ENCODE measurements at regions not wholly inside any gene's neighbourhood (a gene's known extent, or its start where the extent isn't known, plus 50 kb on each side); places are given as distances from the start of the nearest gene placed in this dataset.

DNA sequence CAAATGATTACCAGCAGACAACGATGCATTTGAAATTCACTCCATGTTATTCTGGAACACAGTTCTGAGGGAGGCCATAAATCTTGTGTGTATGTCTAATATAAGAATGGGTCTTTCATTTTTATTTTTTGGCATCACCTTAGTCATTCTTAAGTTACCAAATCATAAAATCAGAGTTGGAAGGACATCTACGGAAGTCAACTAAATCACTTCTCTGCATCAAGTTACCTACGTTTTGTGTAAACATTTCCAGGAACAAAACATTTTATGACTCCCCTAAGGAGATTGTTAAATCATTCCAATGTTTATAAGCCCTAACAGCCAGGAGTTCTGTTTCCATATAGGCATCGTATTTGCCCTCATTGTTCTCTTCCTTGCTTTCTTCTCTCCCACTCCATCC is 378.2 kb downstream of the FAM170A start:
- no peak for DNase-seq (ENCODE audit: low spot score)

DNA sequence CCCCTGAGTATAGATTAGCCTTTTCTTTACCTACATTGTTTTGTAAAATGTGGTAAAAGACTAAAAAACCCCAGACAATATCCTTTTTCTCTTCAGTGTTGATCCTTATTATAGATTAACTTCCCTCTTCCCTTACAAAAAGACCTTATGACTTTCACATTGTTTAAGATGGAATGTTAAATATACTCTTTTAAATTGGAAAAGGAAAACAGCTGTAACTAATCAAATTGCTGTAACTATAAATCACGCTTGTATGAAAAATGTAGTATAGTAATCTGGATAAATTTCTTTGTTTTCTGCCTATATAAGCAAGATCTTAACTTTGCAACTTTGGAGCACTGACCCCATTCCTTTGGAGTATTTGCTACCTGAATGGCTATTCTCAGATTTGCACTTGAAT is 383.1 kb downstream of the FAM170A start:
- DNase-seq (ENCODE audit: low spot score), result no peak

DNA sequence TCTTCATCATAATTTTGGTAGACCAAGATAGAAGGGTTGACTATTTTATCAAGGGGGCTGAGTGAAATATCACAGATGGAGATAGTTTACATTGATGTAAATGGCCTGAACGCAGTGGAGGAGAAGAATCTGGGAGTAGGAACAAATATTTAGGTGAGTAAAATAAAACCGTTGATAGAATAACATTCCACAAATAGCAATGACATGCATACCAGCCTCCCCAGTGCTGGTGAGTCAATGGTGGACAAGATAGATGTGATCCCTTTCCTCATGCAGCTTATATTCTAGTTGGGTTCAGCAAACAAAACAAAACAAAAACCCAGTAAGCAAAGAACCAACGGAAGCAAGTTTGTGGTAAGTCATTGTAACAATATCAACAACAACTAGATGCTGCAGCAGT is 385.2 kb downstream of the FAM170A start:
- no peak for DNase-seq (ENCODE audit: low spot score)

DNA sequence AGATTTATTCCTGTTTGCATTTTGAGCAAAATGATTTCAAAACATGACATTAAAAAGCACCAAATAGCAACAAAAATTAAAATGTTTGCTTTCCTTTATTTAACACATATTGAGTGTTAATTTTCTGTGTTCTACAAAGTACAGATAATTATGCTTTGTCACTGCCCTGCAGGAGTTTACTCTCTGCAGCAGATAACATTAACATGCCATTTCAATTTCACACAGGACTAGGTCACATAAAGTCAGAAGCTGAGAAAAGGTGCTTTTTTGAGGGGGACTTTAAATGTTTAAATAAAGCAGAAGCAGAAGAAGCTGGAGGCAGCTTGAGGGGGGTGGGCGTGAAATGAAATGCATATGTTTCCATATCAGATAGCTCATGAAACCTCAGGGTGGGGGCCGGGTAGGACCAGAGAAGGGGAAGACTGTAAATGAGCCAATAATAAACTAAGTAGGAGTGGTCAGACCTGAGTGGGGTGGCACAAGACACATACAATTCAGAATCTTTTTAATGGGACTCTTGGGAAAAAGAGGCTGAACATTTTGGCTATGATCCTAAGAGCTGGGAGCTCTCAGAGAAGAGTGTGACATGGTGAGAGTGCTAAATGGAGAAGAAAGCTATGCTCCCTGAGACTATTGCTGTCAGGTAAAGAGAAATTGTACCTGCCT is 387.5 kb downstream of the FAM170A start:
- DNase-seq (ENCODE audit: low spot score), result no peak

DNA sequence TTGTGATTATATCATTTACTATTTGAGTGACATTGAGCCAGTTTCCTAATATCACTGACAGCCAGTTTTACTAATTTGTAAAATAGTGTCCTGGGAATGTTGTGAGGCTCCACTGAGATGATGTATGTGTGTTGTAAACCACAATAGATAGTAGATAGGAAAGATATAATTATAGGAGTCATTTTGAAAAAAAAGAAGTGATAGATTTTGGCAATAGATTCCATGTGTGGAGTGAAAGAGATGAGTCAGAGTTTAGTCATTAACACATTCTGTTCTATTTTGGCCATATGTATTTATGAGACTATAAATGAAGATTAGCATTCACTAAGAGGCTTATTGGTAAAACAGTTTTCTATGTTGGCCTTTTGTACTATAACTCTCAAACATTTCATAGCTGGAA is 388.2 kb downstream of the FAM170A start:
- no peak for DNase-seq (ENCODE audit: low spot score)

DNA sequence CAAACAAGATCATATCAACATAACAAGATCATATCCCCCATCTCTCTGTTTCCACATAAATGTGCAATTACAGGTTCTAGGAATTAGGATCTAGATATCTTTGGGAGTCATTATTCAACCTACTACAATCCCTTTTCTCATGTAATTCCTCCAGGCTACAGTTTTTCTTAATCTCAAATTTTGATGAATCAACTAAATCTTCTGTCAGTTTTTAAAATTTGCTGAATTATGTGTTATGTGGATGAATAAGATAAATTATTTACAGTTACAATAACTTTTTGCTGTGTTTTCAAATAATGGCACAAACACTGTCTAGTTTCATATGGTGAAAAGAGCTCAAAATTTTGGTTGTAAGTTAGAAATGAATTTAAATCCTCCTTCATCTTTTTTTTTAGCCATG is 405.8 kb downstream of the FAM170A start:
- DNase-seq (ENCODE audit: low spot score), result no peak

DNA sequence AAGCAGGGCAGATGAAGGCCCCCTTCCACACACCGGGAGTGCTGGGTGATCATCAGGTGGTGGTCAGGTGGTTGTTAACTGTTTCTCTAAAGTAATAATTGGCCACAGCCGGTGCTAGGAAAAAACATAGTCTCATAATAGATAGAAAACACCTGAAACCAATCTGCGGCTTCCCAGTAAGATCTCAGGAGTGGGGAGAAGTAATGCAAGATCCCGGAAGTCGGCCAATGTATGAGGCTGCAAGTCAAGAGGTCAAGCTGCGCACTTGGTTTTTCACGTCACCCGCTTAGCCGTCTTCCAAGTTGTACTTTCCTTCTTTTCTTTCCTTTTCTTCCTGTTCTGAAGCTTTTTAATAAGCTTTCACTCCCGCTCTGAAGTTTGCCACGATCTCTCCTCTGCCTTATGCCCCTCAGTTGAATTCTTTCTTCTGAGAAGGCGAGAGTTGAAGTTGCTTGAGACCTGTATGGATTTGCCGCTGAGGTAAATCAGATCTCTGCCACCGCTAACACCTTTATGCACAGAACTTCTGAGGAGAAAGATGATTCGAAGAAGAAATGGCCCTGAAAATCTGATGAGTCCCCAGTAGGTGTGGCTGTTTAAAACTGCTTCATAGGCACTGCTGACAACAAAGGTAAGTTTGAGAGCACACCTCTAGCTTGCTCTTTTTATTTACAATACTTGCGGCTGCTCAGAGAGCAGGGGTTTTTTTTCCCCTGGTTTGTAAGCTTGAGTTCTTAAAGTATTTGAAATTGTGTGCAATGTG is 406.6 kb downstream of the FAM170A start:
- no peak for DNase-seq (ENCODE audit: low spot score)

DNA sequence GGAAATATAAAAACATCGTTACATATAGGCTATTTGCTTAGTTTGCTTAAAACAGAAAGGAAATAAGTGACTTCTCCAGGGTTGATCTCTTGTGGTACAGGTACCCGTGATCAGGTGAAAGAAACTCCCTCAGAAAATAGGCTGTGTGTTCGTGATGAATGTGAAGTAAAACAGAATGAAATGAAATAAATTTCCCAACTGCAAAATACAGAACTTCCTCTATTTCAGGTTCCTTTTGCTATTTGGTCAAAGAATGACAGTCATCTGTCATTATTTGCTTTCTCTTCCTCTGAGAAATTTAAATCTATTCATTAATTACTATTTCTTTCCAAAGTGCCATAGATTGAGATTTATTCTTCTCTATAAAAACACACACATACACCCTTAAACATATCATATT is 408.1 kb downstream of the FAM170A start:
- no peak for DNase-seq (ENCODE audit: low spot score)

DNA sequence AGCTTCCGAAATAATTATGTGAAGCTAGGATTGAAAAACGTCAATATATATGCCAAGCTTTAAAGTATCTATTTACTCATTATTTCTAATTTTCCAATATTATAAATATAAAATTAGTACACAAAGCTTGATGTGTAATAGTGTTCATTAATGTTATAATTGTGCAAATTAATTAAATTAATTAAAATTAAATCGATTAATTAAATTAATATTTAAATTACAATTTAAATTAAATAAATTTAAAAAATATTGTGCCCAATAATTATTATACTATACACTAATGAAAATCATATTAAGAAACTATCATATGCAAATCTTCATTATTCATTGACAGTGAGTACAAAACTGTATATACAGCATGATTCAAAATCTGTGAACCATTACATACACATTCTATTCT is 409.8 kb downstream of the FAM170A start:
- no peak for DNase-seq (ENCODE audit: low spot score)

DNA sequence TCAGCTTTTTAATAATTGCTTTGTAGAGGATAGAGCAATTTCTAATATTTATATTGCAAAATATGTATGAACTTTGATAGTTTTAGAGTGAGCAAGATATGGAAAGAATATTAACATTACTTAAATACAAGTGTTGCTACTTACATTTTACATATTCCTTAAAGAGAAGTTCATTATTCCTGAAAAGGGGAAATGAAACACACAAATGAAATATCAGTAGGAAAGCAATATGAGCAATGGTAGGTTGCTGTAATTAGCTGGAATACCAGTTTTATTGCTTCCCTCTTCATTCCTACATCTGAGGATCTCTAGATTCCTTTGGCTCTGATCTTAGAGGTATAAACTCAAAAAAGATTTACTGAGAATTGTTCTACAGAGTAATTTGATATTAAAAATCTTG is 414.1 kb downstream of the FAM170A start:
- DNase-seq (ENCODE audit: low spot score), result no peak

DNA sequence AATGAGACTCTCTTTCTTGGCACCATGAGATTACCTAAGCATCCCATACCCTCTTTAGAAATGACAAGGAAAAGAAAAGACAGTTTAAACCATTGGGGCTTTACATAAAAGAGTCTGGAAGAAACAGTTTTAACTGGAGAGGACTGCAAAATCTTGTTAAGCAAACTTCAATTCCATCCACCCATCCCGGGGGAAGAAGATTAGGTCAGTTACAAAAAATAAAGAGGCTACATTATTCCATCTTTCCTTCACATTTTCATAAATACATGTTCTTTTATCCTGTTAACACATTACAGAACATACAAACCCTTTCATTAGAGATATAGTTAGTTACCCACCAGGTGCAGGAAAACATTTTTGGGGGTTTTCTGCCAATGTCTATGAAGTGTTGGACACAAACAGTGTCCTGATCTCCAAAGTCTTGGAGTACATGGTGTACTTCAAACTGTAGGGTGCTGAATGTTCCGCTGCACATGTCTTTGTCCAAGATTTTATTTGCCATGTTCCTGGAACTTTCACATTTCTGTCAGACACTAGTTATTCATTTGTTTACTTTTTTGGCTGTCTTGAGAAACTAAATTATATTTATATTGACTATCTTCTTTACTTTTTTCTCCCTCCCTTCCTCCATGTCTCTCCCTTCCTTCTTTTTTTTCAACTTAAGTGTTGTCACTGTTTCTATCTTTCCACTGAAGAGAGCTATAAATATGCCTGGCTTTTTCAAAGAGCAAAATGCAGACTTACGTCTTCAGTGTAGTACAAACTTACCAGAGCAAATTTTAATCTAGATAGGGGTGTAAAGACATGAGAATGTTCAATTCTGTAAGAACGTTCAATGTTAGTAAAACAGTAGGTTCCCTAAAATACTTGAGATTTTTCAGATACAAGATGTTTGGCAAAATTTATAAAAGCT is 410.9 kb upstream of the PRR16 start:
- DNase-seq (ENCODE audit: low spot score), result no peak

DNA sequence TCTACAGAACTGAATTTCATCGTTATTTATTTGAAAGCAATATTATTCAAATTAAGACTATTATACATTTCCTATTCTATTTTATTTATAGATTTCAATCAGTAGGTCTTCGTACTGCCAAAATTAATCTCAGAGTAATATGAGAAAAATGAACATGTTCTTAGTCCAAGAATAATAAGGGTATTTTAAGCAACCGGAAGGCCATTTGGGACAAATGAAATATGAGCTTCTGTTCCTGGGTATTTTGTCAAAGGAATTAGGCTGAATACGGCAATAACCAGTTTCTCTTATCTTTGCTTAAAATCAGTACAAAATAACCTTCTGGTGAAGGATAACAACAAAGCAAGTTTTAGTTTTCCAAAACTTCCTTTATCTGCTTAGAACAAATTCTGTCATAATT is 410.3 kb upstream of the PRR16 start:
- DNase-seq (ENCODE audit: low spot score), result no peak

DNA sequence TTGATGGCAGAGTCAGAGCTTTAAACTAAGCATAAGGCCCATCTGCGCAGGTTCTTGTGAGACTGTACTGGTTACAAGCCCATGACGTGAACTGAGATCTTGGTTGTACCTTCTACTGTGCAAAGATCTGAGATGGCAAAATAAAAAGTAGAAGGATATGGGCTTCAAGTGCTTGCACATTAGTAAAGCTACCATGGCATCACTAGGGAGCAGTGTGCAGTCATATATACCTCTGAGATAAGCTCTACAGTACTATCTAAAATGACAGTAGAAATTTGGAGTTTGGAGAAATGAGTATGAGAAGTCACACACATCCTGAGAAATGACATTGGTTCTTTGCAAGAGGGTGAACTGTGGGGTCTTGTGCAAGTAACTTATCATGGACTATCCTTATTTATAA is 408.2 kb upstream of the PRR16 start:
- DNase-seq (ENCODE audit: low spot score), result no peak

DNA sequence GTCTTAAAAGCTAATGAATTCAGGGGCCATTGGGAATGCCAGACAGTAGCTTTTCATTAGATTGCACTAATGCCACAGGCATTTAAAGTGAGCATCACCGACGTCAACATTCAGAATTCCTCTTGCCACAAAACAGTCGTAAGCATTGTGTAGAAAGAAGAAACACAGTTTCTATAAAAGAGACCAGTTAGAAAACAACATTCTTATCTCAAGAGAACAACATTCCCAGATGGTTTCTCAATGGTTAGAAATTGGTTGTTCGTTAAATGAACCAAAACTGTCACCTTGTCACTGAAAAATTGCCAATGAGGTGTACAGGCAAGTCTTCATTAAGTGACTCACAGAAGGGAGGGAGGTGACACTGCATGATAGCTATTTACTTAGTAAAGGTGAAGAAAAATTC is 401.6 kb upstream of the PRR16 start:
- no peak for DNase-seq (ENCODE audit: low spot score)

DNA sequence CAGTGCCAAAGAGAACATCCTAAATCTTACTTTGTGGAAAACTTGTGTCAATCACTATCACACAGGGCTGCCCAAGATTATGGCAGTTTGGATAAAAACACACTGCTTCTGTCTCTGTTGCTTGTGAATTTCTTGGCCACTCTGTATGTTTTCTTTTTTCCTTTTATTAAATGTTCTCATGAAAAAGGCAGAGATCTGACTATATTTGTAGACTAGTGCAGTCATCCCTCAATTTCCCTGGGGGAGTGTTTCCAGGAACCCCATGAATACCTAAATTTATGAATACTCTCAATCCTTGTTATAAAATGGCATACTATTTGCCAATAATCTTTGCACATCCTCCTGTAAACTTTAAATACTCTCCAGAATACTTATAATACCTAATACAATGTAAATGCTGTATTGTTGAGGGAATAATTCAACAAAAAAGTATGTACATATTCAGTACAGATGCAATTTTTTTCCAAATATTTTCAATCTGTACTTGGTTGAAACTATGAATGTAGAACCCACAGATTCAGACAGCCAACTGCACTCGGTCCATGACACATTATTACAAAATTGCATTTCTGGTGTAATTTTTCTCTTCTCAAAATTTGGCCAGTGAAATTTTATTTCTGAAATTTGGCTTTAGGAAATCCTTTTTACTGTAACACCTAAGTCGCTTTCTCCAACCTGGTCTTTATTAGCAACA is 391.9 kb upstream of the PRR16 start:
- no peak for DNase-seq (ENCODE audit: low spot score)

DNA sequence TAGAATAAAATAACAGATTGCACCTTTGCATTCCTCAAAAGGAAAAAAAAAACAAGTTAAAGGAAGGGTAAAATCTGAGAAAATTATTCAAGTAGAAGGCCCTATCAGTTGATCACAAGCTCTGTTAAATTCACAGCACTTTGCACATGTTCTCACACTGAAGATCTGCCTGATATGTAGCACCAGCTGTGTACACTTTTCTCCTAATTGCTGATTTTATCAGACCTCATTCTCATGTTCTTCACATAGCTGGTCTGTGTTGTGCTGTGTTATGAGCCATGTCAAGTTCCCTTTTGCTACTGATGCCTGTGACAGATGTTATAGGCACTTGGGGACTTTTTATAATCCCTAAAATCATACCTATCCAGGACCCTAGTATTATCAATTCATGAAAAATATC is 390.4 kb upstream of the PRR16 start:
- no peak for DNase-seq (ENCODE audit: low spot score)

DNA sequence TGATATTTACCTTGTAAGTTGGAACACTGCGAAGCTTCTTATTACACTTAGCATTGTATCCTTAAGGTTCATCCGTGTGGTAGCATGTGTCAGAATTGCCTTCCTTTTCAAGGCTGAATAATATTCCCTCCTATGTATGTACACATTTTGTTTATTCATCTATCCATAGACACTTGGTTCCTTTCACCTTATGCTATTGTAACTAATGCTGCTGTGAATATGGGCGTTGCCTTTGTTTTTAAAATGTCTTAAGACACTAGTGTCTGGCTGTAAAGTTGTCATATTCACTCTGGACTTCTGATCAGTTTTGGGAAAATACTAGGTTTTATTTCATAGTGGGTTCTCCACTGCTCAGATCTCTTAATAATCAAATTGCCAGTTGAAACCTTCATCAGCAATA is 383.3 kb upstream of the PRR16 start:
- no peak for DNase-seq (ENCODE audit: low spot score)

DNA sequence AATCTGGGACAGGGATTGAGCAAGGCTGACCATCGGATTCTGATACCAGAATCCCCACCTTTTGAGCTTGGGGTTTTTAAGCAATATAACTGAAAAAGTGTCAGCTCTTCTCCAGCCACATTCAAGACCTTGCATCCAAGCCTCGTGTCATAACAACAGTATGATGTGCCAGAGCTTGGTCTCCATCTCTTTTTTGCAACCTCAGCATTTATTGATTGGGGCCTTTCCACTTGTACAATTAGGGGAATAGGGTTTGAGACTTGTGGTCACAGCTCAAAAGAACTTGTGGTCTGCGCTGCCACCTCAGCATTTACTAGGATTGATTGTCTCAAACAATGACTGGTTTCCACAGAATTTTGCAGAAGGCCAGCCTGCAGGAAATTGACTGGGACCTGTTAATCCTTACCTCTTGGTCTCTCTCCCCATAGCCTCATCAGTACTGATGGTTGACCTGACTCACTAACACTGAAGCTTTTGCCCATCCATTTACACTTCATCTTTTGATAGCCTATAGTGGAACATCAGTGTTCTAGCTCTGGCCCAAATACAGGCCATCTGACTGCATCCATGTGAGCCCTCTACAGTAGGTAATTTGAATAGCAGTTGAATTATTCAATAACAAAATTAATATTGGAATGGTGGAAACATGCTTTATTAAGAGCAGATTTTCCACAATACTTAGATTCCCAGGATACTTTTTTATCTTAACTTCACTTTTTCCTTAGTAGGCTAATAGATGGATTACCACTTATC is 381.6 kb upstream of the PRR16 start:
- no peak for DNase-seq (ENCODE audit: low spot score)

DNA sequence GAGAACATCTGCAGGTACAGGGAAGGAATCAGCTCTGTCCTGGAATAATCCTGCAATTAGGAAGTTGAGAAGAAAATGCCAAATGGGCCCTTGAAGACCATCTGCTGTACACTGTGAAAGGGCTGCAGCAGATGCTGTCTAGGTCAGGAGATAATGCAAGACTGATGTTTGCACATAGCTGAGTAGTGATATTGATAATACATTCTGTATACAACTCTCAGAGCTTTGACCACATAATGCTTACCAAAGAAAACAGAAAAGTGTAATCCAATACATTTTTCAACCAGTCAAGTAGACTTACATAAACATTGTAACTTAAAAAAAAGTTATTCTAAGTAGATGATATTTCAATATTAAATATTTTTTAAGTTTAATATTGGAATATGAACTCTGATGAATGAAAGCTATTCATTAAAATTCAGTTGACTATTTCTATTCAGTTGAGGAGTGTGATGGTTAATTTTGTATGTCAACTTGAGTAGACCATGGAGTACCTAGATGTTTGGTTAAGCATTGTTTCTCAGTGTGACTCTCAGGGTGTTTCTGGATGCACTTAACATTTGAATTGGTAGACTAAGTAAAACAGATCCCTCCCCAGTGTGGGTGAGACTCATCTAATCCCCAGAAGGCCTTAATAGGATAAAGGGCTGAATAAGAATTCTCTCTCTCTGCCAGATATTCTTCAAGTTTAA is 380.1 kb upstream of the PRR16 start:
- no peak for DNase-seq (ENCODE audit: low spot score)

DNA sequence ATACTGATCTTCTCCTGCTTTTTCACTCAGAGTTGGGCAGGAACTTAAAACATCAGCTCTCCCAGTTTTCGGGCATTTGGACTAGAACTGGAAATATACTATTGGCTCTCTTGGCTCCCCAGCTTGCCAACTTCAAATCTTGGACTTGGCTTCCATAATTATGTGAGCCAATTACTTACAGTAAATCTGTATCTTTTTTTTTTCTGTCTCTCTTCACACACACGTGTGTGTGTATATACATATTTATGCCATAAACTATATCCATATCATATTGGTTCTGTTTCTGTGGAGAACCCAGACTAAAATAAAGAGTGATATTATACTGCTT is 379.6 kb upstream of the PRR16 start:
- no peak for DNase-seq (ENCODE audit: low spot score)

DNA sequence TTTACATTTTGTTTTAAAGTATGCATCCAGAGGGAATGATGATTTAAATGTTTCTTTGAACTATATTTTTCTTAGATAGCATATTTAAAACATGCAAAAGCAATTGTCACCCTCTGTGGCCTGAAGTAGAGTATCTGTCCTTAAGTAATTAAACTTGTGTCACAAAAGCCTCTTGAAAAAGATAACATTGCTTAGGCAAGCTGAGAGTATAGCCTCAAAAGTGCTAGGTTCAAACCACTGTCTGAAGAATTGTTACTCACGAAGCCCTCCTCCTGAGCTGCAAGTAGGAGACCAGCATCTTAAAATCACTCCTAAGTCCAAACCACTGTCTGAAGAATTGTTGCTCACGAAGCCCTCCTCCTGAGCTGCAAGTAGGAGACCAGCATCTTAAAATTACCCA is 378.0 kb upstream of the PRR16 start:
- DNase-seq (ENCODE audit: low spot score), result no peak
